ENCODE measurements at regions not wholly inside any gene's neighbourhood (a gene's known extent, or its start where the extent isn't known, plus 50 kb on each side); places are given as distances from the start of the nearest gene placed in this dataset.

- TF ChIP-seq, protein P1, sequence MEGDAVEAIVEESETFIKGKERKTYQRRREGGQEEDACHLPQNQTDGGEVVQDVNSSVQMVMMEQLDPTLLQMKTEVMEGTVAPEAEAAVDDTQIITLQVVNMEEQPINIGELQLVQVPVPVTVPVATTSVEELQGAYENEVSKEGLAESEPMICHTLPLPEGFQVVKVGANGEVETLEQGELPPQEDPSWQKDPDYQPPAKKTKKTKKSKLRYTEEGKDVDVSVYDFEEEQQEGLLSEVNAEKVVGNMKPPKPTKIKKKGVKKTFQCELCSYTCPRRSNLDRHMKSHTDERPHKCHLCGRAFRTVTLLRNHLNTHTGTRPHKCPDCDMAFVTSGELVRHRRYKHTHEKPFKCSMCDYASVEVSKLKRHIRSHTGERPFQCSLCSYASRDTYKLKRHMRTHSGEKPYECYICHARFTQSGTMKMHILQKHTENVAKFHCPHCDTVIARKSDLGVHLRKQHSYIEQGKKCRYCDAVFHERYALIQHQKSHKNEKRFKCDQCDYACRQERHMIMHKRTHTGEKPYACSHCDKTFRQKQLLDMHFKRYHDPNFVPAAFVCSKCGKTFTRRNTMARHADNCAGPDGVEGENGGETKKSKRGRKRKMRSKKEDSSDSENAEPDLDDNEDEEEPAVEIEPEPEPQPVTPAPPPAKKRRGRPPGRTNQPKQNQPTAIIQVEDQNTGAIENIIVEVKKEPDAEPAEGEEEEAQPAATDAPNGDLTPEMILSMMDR (conservative IDR thresholded peaks at IDR 0.05; ENCODE audit: low read depth, low read length) = no peak
- no peak for TF ChIP-seq EZH2phosphoT487 (IDR thresholded peaks at IDR 0.05; ENCODE audit: borderline replicate concordance, low read length)
- no peak for TF ChIP-seq EZH2 (IDR thresholded peaks at IDR 0.05; ENCODE audit: low read length, unreplicated experiment)
Measured at GRCh38 chr13:108463340-108463739, 166.1 kb upstream of the MYO16 start.
